Fibroblast of lung (primary cell): ENCODE measurements at regions not wholly inside any gene's neighbourhood (a gene's known extent, or its start where the extent isn't known, plus 50 kb on each side); places are given as distances from the start of the nearest gene placed in this dataset.

ENCODE experiments used
- DNase-seq, 2 donors: peaks; one replicate each; pipeline versions ENCODE4 v3.0.0 to v3.0.0-alpha.2; 2010; ENCODE audit warnings: low read depth in 2 of 2
- H2AFZ ChIP-seq: 2 replicates; pipeline ENCODE4 v1.5.1; 2012; ENCODE audit warnings: low read length, control low read depth, inconsistent platforms
- H3K27ac ChIP-seq: 2 replicates; pipeline ENCODE4 v1.5.1; 2011; ENCODE audit warnings: low read length, control low read depth; ENCODE audit not compliant: insufficient read depth
- H3K27me3 ChIP-seq: 2 replicates; pipeline ENCODE4 v1.5.1; 2011; ENCODE audit warnings: mild to moderate bottlenecking, low read length; ENCODE audit not compliant: control insufficient read depth, insufficient read depth
- H3K36me3 ChIP-seq: 2 replicates; pipeline ENCODE4 v1.5.1; 2011; ENCODE audit warnings: low read length; ENCODE audit not compliant: control insufficient read depth, insufficient read depth
- H3K4me1 ChIP-seq: 2 replicates; pipeline ENCODE4 v1.5.1; 2011; ENCODE audit warnings: low read length; ENCODE audit not compliant: control insufficient read depth, insufficient read depth; ENCODE audit errors: extremely low read depth
- H3K4me2 ChIP-seq: 2 replicates; pipeline ENCODE4 v1.5.1; 2011; ENCODE audit warnings: low read length, control low read depth; ENCODE audit not compliant: insufficient read depth; ENCODE audit errors: extremely low read depth
- H3K4me3 ChIP-seq, 4 experiments: fragments of 200-600 bp in 1 of 4; sonication (generic) in 1 of 4; replicated peaks in 1 of 4; 2 replicates each; pipeline ENCODE4 v1.5.1; 2011 to 2016; ENCODE audit warnings: low read length in 4 of 4, low read depth in 3 of 4, mild to moderate bottlenecking in 3 of 4, control low read depth in 2 of 4, inconsistent platforms in 1 of 4, mixed read lengths in 1 of 4; ENCODE audit not compliant: insufficient read depth in 1 of 4; ENCODE audit errors: control extremely low read depth in 1 of 4
- H3K79me2 ChIP-seq: 2 replicates; pipeline ENCODE4 v1.5.1; 2012; ENCODE audit warnings: mild to moderate bottlenecking, low read length, inconsistent platforms; ENCODE audit not compliant: control insufficient read depth, insufficient read depth
- H3K9ac ChIP-seq: 2 replicates; pipeline ENCODE4 v1.5.1; 2011; ENCODE audit warnings: mild to moderate bottlenecking, low read length, control low read depth; ENCODE audit not compliant: insufficient read depth
- H3K9me3 ChIP-seq: 2 replicates; pipeline ENCODE4 v1.5.1; 2012; ENCODE audit warnings: low read depth, low read length; ENCODE audit not compliant: control insufficient read depth, insufficient read depth
- H4K20me1 ChIP-seq: 2 replicates; pipeline ENCODE4 v1.5.1; 2011; ENCODE audit warnings: low read length; ENCODE audit not compliant: control insufficient read depth, insufficient read depth; ENCODE audit errors: extremely low read depth
- EZH2 ChIP-seq: IDR thresholded peaks from 2 replicates; pipeline ENCODE4 v1.5.1; 2012; ENCODE audit warnings: low read length, control low read depth, mild to moderate bottlenecking; ENCODE audit errors: missing control alignments
- TF ChIP-seq, protein P1 (sequence below), 2 donors: IDR thresholded peaks in 1 of 2; conservative IDR thresholded peaks in 1 of 2; 1 replicate in 1 of 2; 2 replicates in 1 of 2; pipeline ENCODE4 v1.5.1; 2011 to 2012; ENCODE audit warnings: low read length in 2 of 2, control low read depth in 1 of 2, inconsistent platforms in 1 of 2, low read depth in 1 of 2, mild to moderate bottlenecking in 1 of 2

DNA sequence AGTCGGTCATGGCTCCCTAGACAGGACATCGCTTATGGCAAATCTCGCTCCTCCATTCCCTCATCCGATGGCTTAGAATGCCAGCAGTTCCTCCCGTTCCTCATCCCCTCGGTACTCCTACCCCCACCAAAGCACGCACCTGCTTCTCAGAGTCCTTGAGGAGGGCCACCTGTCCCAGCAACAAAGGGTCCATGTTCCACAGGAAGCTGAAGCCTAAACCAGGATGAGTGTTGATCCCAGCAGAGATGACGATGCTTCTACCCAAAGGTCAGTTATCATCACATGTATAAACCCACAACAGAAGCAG is 111.2 kb downstream of the THBS2 start:
- no peaks in the 10 kb centered on the region for H3K36me3 ChIP-seq

GRCh38 chr6:169141671-169142537 is 111.7 kb downstream of the THBS2 start:
- Histone ChIP-seq H3K27ac (peak overlapping the region; percentile 34), H3K9me3 (no peaks in the 10 kb centered on the region), H3K4me3 (no peak overlapping the region), H3K36me3 (no peaks in the 10 kb centered on the region), H2AFZ (peak overlapping the region; percentile 64), H3K9ac (no peak overlapping the region), H3K79me2 (no peaks in the 10 kb centered on the region), H3K4me2 (peak overlapping the region; percentile 23), H3K4me1 (peaks cover 7% of the 10 kb centered on the region), H3K27me3 (no peaks in the 10 kb centered on the region), H4K20me1 (no peaks in the 10 kb centered on the region)
- no peak for TF ChIP-seq EZH2
- TF ChIP-seq, protein P1, sequence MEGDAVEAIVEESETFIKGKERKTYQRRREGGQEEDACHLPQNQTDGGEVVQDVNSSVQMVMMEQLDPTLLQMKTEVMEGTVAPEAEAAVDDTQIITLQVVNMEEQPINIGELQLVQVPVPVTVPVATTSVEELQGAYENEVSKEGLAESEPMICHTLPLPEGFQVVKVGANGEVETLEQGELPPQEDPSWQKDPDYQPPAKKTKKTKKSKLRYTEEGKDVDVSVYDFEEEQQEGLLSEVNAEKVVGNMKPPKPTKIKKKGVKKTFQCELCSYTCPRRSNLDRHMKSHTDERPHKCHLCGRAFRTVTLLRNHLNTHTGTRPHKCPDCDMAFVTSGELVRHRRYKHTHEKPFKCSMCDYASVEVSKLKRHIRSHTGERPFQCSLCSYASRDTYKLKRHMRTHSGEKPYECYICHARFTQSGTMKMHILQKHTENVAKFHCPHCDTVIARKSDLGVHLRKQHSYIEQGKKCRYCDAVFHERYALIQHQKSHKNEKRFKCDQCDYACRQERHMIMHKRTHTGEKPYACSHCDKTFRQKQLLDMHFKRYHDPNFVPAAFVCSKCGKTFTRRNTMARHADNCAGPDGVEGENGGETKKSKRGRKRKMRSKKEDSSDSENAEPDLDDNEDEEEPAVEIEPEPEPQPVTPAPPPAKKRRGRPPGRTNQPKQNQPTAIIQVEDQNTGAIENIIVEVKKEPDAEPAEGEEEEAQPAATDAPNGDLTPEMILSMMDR (conservative IDR thresholded peaks at IDR 0.05 in 1 of 2, IDR thresholded peaks at IDR 0.05 in 1 of 2; ENCODE audit: low read depth in 1 of 2, low read length in 2 of 2) = no peak
- peak; percentile 45 to 89 for DNase-seq

More for the DNA sequence above, 111.2 kb downstream of the THBS2 start:
- no peak overlapping the region for H3K9ac ChIP-seq
- no peaks in the 10 kb centered on the region for H3K9me3 ChIP-seq
- peaks cover 7% of the 10 kb centered on the region for H3K4me1 ChIP-seq
- H3K4me3 ChIP-seq = no peak overlapping the region
- H3K27me3 ChIP-seq = no peaks in the 10 kb centered on the region
- TF ChIP-seq, protein P1 (conservative IDR thresholded peaks at IDR 0.05 in 1 of 2, IDR thresholded peaks at IDR 0.05 in 1 of 2; ENCODE audit: low read depth in 1 of 2, low read length in 2 of 2) = no peak
- no peak for TF ChIP-seq EZH2
- peak overlapping the region; percentile 23 for H3K4me2 ChIP-seq
- no peaks in the 10 kb centered on the region for H3K79me2 ChIP-seq
- no peaks in the 10 kb centered on the region for H4K20me1 ChIP-seq
- no peak overlapping the region for H2AFZ ChIP-seq
- DNase-seq = no peak
- no peak overlapping the region for H3K27ac ChIP-seq

- no peak for TF ChIP-seq EZH2
- TF ChIP-seq, protein P1 (conservative IDR thresholded peaks at IDR 0.05 in 1 of 2, IDR thresholded peaks at IDR 0.05 in 1 of 2; ENCODE audit: low read depth in 1 of 2, low read length in 2 of 2) = no peak
- no peak overlapping the region for H3K27ac ChIP-seq
- no peaks in the 10 kb centered on the region for H3K36me3 ChIP-seq
- H2AFZ ChIP-seq = no peak overlapping the region
- no peaks in the 10 kb centered on the region for H3K79me2 ChIP-seq
- no peak overlapping the region for H3K4me3 ChIP-seq
- no peaks in the 10 kb centered on the region for H3K27me3 ChIP-seq
- no peaks in the 10 kb centered on the region for H3K9me3 ChIP-seq
- H3K9ac ChIP-seq = no peak overlapping the region
- DNase-seq = no peak
- H4K20me1 ChIP-seq = no peaks in the 10 kb centered on the region
- peaks cover 7% of the 10 kb centered on the region for H3K4me1 ChIP-seq
- H3K4me2 ChIP-seq = no peak overlapping the region
Observed at GRCh38 chr6:169140986-169141495, 112.6 kb downstream of the THBS2 start.
